ENCODE measurements at regions not wholly inside any gene's neighbourhood (a gene's known extent, or its start where the extent isn't known, plus 50 kb on each side); places are given as distances from the start of the nearest gene placed in this dataset.
"Not testable (repeated sequence)": the region's sequence is repeated elsewhere in the genome, so short reads cannot be mapped to it uniquely, and the experiment has no call there.

GRCh38 chr15:79779746-79780145, 117.1 kb downstream of the MTHFS start:
- TF ChIP-seq, protein P1, sequence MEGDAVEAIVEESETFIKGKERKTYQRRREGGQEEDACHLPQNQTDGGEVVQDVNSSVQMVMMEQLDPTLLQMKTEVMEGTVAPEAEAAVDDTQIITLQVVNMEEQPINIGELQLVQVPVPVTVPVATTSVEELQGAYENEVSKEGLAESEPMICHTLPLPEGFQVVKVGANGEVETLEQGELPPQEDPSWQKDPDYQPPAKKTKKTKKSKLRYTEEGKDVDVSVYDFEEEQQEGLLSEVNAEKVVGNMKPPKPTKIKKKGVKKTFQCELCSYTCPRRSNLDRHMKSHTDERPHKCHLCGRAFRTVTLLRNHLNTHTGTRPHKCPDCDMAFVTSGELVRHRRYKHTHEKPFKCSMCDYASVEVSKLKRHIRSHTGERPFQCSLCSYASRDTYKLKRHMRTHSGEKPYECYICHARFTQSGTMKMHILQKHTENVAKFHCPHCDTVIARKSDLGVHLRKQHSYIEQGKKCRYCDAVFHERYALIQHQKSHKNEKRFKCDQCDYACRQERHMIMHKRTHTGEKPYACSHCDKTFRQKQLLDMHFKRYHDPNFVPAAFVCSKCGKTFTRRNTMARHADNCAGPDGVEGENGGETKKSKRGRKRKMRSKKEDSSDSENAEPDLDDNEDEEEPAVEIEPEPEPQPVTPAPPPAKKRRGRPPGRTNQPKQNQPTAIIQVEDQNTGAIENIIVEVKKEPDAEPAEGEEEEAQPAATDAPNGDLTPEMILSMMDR (IDR thresholded peaks at IDR 0.05; ENCODE audit: low read length, missing control alignments), result no peak
- H3K4me3 ChIP-seq (replicated peaks; ENCODE audit: low read depth, low read length), result no peak overlapping the region
- DNase-seq (ENCODE audit: low read depth), result no peak

- not testable (repeated sequence) for DNase-seq (ENCODE audit: low read depth); H3K4me3 ChIP-seq (replicated peaks; ENCODE audit: low read depth, low read length)
Measured at GRCh38 chr15:79782307-79782706, 114.5 kb downstream of the MTHFS start.
